Mesendoderm (in vitro differentiated cells): ENCODE measurements at regions not wholly inside any gene's neighbourhood (a gene's known extent, or its start where the extent isn't known, plus 50 kb on each side); places are given as distances from the start of the nearest gene placed in this dataset.
A peak's percentile ranks its signal among the peaks of the same experiment; 100 is the strongest.

Source experiments
- DNase-seq: peaks from one replicate; pipeline ENCODE4 v3.0.0; 2013
- H2AK5ac ChIP-seq: 2 replicates; pipeline ENCODE4 v1.6.1; 2013; ENCODE audit warnings: low read length, inconsistent platforms
- H2BK120ac ChIP-seq: 2 replicates; pipeline ENCODE4 v1.6.1; 2013; ENCODE audit warnings: low read depth, mild to moderate bottlenecking, low read length, moderate library complexity, mixed read lengths
- H2BK15ac ChIP-seq: replicated peaks from 2 replicates; pipeline ENCODE4 v1.6.1; 2013; ENCODE audit warnings: low read depth, mild to moderate bottlenecking, moderate library complexity
- H2BK5ac ChIP-seq: 2 replicates; pipeline ENCODE4 v1.6.1; 2013; ENCODE audit warnings: low read length, inconsistent platforms
- H3K18ac ChIP-seq: 2 replicates; pipeline ENCODE4 v1.6.1; 2013; ENCODE audit warnings: mild to moderate bottlenecking, low read length, mixed read lengths
- H3K23ac ChIP-seq: one replicate; pipeline ENCODE4 v1.6.1; 2013; ENCODE audit warnings: low read length
- H3K27ac ChIP-seq: 2 replicates; pipeline ENCODE4 v1.5.1; 2013; ENCODE audit warnings: low read depth, mild to moderate bottlenecking, inconsistent platforms, low read length, moderate library complexity
- H3K27me3 ChIP-seq: 2 replicates; pipeline ENCODE4 v1.6.1; 2013; ENCODE audit warnings: low read length, control low read depth, mild to moderate bottlenecking, inconsistent platforms; ENCODE audit not compliant: insufficient read depth, poor library complexity
- H3K36me3 ChIP-seq: 2 replicates; pipeline ENCODE4 v1.6.1; 2013; ENCODE audit warnings: low read length, inconsistent platforms; ENCODE audit not compliant: control insufficient read depth, insufficient read depth
- H3K4ac ChIP-seq: one replicate; pipeline ENCODE4 v1.6.1; 2013; ENCODE audit warnings: low read depth, mild to moderate bottlenecking, low read length, moderate library complexity
- H3K4me1 ChIP-seq: 2 replicates; pipeline ENCODE4 v1.6.1; 2013; ENCODE audit warnings: low read depth, low read length, inconsistent platforms; ENCODE audit not compliant: control insufficient read depth
- H3K4me2 ChIP-seq: 2 replicates; pipeline ENCODE4 v1.6.1; 2013; ENCODE audit warnings: low read length
- H3K4me3 ChIP-seq: 2 replicates; pipeline ENCODE4 v1.5.1; 2013; ENCODE audit warnings: mild to moderate bottlenecking, low read length
- H3K56ac ChIP-seq: one replicate; pipeline ENCODE4 v1.6.1; 2013; ENCODE audit warnings: low read length
- H3K79me1 ChIP-seq: 2 replicates; pipeline ENCODE4 v1.6.1; 2013; ENCODE audit warnings: low read length, inconsistent platforms
- H3K79me2 ChIP-seq: 2 replicates; pipeline ENCODE4 v1.6.1; 2013; ENCODE audit warnings: mild to moderate bottlenecking, low read length; ENCODE audit not compliant: control insufficient read depth, insufficient read depth
- H3K9ac ChIP-seq: 2 replicates; pipeline ENCODE4 v1.6.1; 2013; ENCODE audit warnings: low read length, inconsistent platforms
- H4K5ac ChIP-seq: one replicate; pipeline ENCODE4 v1.6.1; 2013; ENCODE audit warnings: low read length
- H4K8ac ChIP-seq: one replicate; pipeline ENCODE4 v1.6.1; 2013; ENCODE audit warnings: low read depth, mild to moderate bottlenecking, control low read depth, low read length, moderate library complexity
- WGBS: extraction: QIAGEN DNeasy Blood & Tissue Kit; methylation state at CpG from one replicate; pipeline ENCODE4 v1.1.7; 2013; ENCODE audit warnings: low lambda C conversion rate, missing lambda C conversion rate; ENCODE audit not compliant: insufficient coverage; ENCODE audit errors: extremely low coverage; 5-methylcytosine and 5-hydroxymethylcytosine counted together

DNA sequence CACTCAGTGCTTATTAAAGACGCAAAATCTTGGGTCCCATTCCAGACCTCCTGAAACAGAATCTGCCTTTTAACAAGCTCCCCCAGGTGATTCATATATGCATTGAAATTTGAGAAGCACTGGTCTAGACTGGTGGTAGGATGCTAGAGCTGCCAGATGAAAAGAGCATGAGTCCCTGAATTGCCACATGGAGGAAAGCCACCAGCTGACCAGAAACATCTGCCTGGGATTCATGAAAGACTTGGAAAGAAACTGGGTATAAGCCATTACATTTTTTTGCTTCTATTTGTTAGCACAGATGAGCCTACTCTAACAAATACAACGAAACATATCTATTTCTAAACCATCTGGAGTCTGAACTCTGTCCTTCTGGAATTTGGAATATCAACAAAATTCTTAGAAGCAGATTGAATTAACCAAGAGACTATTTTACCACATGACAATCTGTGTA, 228.9 kb downstream of the RBM43 start:
- no peak overlapping the region for H3K18ac ChIP-seq
- H3K9ac ChIP-seq, result no peak overlapping the region
- no peak overlapping the region for H2AK5ac ChIP-seq
- no peaks in the 10 kb centered on the region for H3K79me1 ChIP-seq
- no peak overlapping the region for H3K4me2 ChIP-seq
- no peaks in the 10 kb centered on the region for H3K79me2 ChIP-seq
- H3K4me3 ChIP-seq, result no peak overlapping the region
- no peak overlapping the region for H4K5ac ChIP-seq
- no peaks in the 10 kb centered on the region for H3K27me3 ChIP-seq
- no peak overlapping the region for H3K4ac ChIP-seq
- H3K56ac ChIP-seq, result no peak overlapping the region
- no peak overlapping the region for H4K8ac ChIP-seq
- H3K27ac ChIP-seq, result no peak overlapping the region
- no peak overlapping the region for H2BK15ac ChIP-seq
- H3K4me1 ChIP-seq, result no peaks in the 10 kb centered on the region
- WGBS, result no CpG with 5 or more reads among the region's 2 CpGs
- DNase-seq, result no peak
- no peak overlapping the region for H3K23ac ChIP-seq
- H3K36me3 ChIP-seq, result no peaks in the 10 kb centered on the region
- H2BK120ac ChIP-seq, result no peak overlapping the region
- no peak overlapping the region for H2BK5ac ChIP-seq

DNA sequence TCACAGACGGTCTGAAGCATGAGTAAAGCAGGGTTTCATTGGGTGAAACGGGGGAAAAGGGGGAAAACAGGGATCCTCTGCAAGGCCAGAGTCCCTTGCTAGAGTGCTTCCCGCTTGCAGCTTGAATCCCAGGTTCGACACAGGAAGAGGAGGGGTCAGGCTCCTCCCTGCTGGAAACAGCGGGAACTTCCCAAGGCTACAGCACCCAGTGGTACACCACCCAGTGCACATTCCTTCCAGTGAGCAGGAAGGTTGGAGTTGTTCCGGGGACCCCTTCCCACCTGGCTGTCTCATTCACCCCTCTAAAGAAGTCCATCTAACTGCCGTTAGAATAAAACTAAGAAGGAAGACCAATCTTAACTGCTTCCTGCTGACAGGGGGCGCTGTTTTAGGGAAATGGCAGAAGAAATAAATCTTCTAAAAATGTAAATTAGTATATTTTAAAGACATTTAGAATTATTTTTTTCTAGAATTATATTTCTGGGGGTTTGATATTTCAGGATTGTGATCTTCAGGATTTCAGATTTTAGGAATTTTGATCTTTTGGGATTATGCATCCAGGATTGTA, 230.9 kb downstream of the RBM43 start:
- WGBS, result no CpG with 5 or more reads among the region's 8 CpGs
- Histone ChIP-seq H3K18ac (no peak overlapping the region), H3K4me3 (no peak overlapping the region), H3K9ac (no peak overlapping the region), H3K79me1 (no peaks in the 10 kb centered on the region), H3K23ac (no peak overlapping the region), H3K4me1 (no peaks in the 10 kb centered on the region), H3K4ac (no peak overlapping the region), H3K79me2 (no peaks in the 10 kb centered on the region), H3K36me3 (no peaks in the 10 kb centered on the region), H4K8ac (no peak overlapping the region), H3K27me3 (no peaks in the 10 kb centered on the region), H3K4me2 (no peak overlapping the region), H2AK5ac (no peak overlapping the region), H2BK120ac (no peak overlapping the region), H4K5ac (no peak overlapping the region), H3K27ac (no peak overlapping the region), H2BK15ac (no peak overlapping the region), H2BK5ac (no peak overlapping the region), H3K56ac (no peak overlapping the region)
- DNase-seq, result peak; percentile 14

DNA sequence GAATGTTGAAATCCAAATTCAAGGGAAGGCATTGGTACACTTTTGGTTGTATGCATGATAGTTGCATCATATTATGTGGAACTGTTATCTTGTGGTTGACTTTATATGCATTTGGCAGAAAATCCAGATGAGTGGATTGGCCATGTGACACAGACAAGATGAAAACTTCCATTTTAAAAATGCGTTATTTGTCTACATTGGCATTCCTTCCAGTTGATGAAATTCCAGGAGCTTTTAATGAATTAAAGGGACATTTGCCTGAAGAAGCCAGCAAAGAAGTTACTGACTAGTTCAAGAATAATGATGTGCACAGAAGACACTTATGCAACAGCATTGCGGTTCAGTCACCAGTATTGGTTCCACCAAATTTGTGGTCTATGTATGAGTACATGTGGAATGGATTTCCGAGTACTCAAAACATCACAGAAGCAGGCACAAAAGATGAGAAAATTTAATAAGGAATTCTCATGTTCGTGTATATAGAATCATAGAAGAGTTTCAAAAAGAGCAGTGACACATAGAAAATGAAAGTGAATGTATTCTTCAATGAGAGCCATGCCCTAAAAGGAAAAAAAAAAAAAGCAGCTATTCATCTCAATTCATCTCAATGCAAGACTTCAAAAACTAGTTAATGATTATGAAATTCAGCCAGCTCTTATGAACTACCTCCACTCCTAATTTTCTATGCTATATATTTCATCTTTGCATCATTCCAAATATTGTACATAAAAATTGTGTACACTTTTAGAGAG, 232.1 kb downstream of the RBM43 start:
- no peak overlapping the region for H2BK15ac ChIP-seq
- no peaks in the 10 kb centered on the region for H3K36me3 ChIP-seq
- H3K4ac ChIP-seq, result no peak overlapping the region
- H4K8ac ChIP-seq, result no peak overlapping the region
- H3K23ac ChIP-seq, result no peak overlapping the region
- H4K5ac ChIP-seq, result no peak overlapping the region
- no peaks in the 10 kb centered on the region for H3K79me1 ChIP-seq
- H3K27me3 ChIP-seq, result no peaks in the 10 kb centered on the region
- H3K4me3 ChIP-seq, result no peak overlapping the region
- H3K9ac ChIP-seq, result no peak overlapping the region
- no peak overlapping the region for H3K56ac ChIP-seq
- no CpG with 5 or more reads among the region's 4 CpGs for WGBS
- H3K4me2 ChIP-seq, result no peak overlapping the region
- H2BK5ac ChIP-seq, result no peak overlapping the region
- no peak overlapping the region for H2BK120ac ChIP-seq
- DNase-seq, result no peak
- H3K27ac ChIP-seq, result no peak overlapping the region
- no peak overlapping the region for H3K18ac ChIP-seq
- no peak overlapping the region for H2AK5ac ChIP-seq
- no peaks in the 10 kb centered on the region for H3K4me1 ChIP-seq
- no peaks in the 10 kb centered on the region for H3K79me2 ChIP-seq

DNA sequence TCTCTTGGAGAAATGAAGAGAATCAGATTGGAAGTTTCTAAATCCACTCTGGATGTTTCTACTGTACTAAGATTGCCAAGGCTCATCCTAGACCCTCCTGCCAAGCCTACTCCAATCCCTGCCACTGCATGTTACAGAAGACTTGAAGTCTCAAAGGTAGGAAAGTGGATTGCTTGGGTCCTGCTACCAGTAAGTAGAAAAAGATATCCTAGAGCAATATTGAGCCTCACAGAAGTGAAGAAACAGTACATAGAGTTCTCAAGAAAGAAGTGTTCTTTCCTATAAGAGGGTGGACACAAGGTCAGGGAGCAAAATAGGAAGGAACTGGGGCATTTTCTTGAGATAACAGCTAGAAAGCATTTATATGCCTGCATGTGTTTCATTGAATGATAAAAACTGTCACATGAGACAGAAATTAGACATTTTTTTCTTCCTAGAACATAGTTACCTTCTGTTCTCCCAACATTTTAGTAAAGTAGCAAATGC, 232.9 kb downstream of the RBM43 start:
- Histone ChIP-seq H3K23ac (no peak overlapping the region), H3K4me3 (no peak overlapping the region), H2BK15ac (no peak overlapping the region), H3K27me3 (no peaks in the 10 kb centered on the region), H3K79me1 (no peaks in the 10 kb centered on the region), H3K18ac (no peak overlapping the region), H4K5ac (no peak overlapping the region), H2BK120ac (no peak overlapping the region), H3K4me2 (no peak overlapping the region), H3K79me2 (no peaks in the 10 kb centered on the region), H2BK5ac (no peak overlapping the region), H3K56ac (no peak overlapping the region), H2AK5ac (no peak overlapping the region), H3K4ac (no peak overlapping the region), H3K27ac (no peak overlapping the region), H3K9ac (no peak overlapping the region), H3K4me1 (no peaks in the 10 kb centered on the region), H4K8ac (no peak overlapping the region), H3K36me3 (no peaks in the 10 kb centered on the region)
- DNase-seq, result no peak

DNA sequence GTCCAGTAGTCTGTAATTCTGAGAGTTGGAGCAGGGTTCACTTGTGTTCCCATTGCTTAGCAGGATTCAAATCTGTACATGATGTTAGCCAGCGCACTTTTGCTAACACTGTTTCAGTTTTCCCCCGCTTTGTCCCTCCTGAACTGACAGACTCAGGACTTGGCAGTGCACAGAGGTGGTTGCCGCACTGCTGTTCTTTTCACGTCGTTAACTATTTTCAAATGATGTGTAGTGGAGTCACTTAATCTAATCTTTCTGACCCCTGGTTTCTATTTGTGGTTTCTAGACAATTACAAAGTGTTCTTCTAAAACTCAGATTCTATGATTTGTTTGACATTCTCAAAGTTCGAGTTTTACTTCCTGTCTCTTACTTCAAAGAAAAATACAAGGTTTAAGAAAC, 234.5 kb downstream of the RBM43 start:
- Histone ChIP-seq H4K5ac (no peak overlapping the region), H4K8ac (no peak overlapping the region), H3K9ac (no peak overlapping the region), H3K23ac (no peak overlapping the region), H2BK120ac (no peak overlapping the region), H3K27me3 (no peaks in the 10 kb centered on the region), H3K18ac (no peak overlapping the region), H3K27ac (no peak overlapping the region), H3K4me2 (no peak overlapping the region), H3K4me1 (no peaks in the 10 kb centered on the region), H2BK5ac (no peak overlapping the region), H3K36me3 (no peaks in the 10 kb centered on the region), H2AK5ac (no peak overlapping the region), H3K79me1 (no peaks in the 10 kb centered on the region), H3K4ac (no peak overlapping the region), H3K4me3 (no peak overlapping the region), H2BK15ac (no peak overlapping the region), H3K79me2 (no peaks in the 10 kb centered on the region), H3K56ac (no peak overlapping the region)
- WGBS, result no CpG with 5 or more reads among the region's 6 CpGs
- no peak for DNase-seq

DNA sequence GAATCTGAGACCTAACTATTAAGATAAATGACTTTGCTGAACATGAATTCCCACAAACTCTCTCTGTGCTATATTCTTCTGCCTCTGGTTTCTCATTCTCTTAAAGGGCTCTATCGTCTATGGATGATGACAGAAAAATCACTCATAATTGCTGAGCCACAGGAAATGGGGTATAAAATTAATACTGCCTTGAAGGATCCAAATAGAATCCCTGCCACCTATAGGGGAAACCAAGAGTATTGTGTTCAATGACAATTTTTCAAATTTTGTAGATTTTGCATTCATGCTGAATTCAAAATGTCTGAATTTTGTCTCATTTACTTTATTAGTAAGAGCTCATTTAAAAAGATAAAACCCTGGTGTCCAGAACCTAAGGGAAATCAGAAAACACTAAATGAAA, 235.8 kb downstream of the RBM43 start:
- H3K56ac ChIP-seq, result no peak overlapping the region
- H3K79me2 ChIP-seq, result no peaks in the 10 kb centered on the region
- H3K4ac ChIP-seq, result no peak overlapping the region
- no peak overlapping the region for H4K8ac ChIP-seq
- DNase-seq, result no peak
- no peak overlapping the region for H3K23ac ChIP-seq
- H3K4me2 ChIP-seq, result no peak overlapping the region
- H4K5ac ChIP-seq, result no peak overlapping the region
- no peak overlapping the region for H2BK15ac ChIP-seq
- H3K27me3 ChIP-seq, result no peaks in the 10 kb centered on the region
- no peak overlapping the region for H3K27ac ChIP-seq
- no peak overlapping the region for H2BK5ac ChIP-seq
- H2AK5ac ChIP-seq, result no peak overlapping the region
- H3K36me3 ChIP-seq, result no peaks in the 10 kb centered on the region
- WGBS, result no CpG with 5 or more reads among the region's 1 CpG
- H3K4me3 ChIP-seq, result no peak overlapping the region
- no peaks in the 10 kb centered on the region for H3K79me1 ChIP-seq
- no peak overlapping the region for H2BK120ac ChIP-seq
- H3K18ac ChIP-seq, result no peak overlapping the region
- H3K4me1 ChIP-seq, result no peaks in the 10 kb centered on the region
- H3K9ac ChIP-seq, result no peak overlapping the region
